NOMO-1 treated with dmso at 0.1 percent for 144 hours (cell line): ENCODE measurements at regions not wholly inside any gene's neighbourhood (a gene's known extent, or its start where the extent isn't known, plus 50 kb on each side); places are given as distances from the start of the nearest gene placed in this dataset.

Experiments
- DNase-seq: peaks from one replicate; lab custom pipeline; 2025; ENCODE audit not compliant: unreplicated experiment; lab: John Stamatoyannopoulos, UW

- no peak for DNase-seq
Measured at GRCh38 chr20:4601630-4602296, 84.5 kb upstream of the PRNP start.

- DNase-seq: no peak
Measured at GRCh38 chr20:4600308-4601014, 85.8 kb upstream of the PRNP start.

- no peak for DNase-seq
Measured at GRCh38 chr20:4597215-4597614, 89.0 kb upstream of the PRNP start.

GRCh38 chr20:4593149-4593525 lies 93.1 kb upstream of the PRNP start:
- DNase-seq: no peak

GRCh38 chr20:4592316-4593148 lies 93.7 kb upstream of the PRNP start:
- DNase-seq: no peak

GRCh38 chr20:4591975-4592315 lies 94.3 kb upstream of the PRNP start:
- DNase-seq: no peak

GRCh38 chr20:4585758-4586157 lies 100.5 kb upstream of the PRNP start:
- no peak for DNase-seq

- DNase-seq: no peak
Measured at GRCh38 chr20:4585104-4585753, 101.0 kb upstream of the PRNP start.

- DNase-seq: no peak
Measured at GRCh38 chr20:4584510-4584909, 101.7 kb upstream of the PRNP start.

GRCh38 chr20:4581838-4582237 lies 104.4 kb upstream of the PRNP start:
- no peak for DNase-seq

GRCh38 chr20:4578375-4578774 lies 107.9 kb upstream of the PRNP start:
- DNase-seq: no peak

- DNase-seq: no peak
Measured at GRCh38 chr20:4574356-4574690, 111.9 kb upstream of the PRNP start.

GRCh38 chr20:4573564-4574355 lies 112.5 kb upstream of the PRNP start:
- no peak for DNase-seq

- no peak for DNase-seq
Measured at GRCh38 chr20:4571759-4572531, 114.3 kb upstream of the PRNP start.

GRCh38 chr20:4569865-4570264 lies 116.4 kb upstream of the PRNP start:
- DNase-seq: no peak

- DNase-seq: no peak
Measured at GRCh38 chr20:4569092-4569491, 117.2 kb upstream of the PRNP start.

GRCh38 chr20:4568361-4568959 lies 117.8 kb upstream of the PRNP start:
- DNase-seq: no peak

- no peak for DNase-seq
Measured at GRCh38 chr20:4567170-4567569, 119.1 kb upstream of the PRNP start.

- peak; percentile 5 for DNase-seq
Measured at GRCh38 chr20:4563534-4563933, 122.7 kb upstream of the PRNP start.

GRCh38 chr20:4563031-4563430 lies 123.2 kb upstream of the PRNP start:
- no peak for DNase-seq
